Endothelial cell of umbilical vein (primary cell): ENCODE measurements at regions not wholly inside any gene's neighbourhood (a gene's known extent, or its start where the extent isn't known, plus 50 kb on each side); places are given as distances from the start of the nearest gene placed in this dataset.

Source experiments
- JUN ChIP-seq: IDR thresholded peaks from 2 replicates; pipeline ENCODE4 v1.6.1; 2011; ENCODE audit warnings: borderline replicate concordance, low read depth; ENCODE audit not compliant: insufficient read length, insufficient read depth
- POLR2A ChIP-seq: IDR thresholded peaks from 2 replicates; pipeline ENCODE4 v1.6.1; 2012; ENCODE audit warnings: low read depth, mild to moderate bottlenecking, control low read depth, low read length
- TF ChIP-seq, protein P1 (sequence below): IDR thresholded peaks from 2 replicates; pipeline ENCODE4 v1.6.1; 2011; ENCODE audit not compliant: insufficient read depth, insufficient read length

DNA sequence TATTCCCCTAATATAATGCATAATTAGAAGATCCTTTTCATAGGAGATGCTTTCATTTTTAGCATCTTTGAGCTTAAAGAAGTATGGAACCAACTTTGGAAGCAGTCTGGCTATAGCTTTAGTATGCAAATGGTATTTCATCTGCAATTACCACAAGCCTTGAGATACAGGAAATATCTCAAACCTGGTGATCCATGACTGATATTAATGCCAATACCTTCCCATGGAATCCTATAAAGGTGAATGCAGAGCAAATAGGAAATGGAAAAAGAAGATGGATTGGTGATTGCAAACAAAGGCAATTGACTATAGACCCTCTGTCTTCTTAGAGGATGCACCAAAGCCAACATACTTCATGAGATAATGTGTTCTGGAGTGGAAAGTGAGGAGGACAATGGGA lies 326.4 kb downstream of the KBTBD8 start:
- TF ChIP-seq POLR2A = no peak
- no peak for TF ChIP-seq JUN
- TF ChIP-seq, protein P1, sequence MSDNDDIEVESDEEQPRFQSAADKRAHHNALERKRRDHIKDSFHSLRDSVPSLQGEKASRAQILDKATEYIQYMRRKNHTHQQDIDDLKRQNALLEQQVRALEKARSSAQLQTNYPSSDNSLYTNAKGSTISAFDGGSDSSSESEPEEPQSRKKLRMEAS = no peak
